ENCODE measurements at regions not wholly inside any gene's neighbourhood (a gene's known extent, or its start where the extent isn't known, plus 50 kb on each side); places are given as distances from the start of the nearest gene placed in this dataset.

DNA sequence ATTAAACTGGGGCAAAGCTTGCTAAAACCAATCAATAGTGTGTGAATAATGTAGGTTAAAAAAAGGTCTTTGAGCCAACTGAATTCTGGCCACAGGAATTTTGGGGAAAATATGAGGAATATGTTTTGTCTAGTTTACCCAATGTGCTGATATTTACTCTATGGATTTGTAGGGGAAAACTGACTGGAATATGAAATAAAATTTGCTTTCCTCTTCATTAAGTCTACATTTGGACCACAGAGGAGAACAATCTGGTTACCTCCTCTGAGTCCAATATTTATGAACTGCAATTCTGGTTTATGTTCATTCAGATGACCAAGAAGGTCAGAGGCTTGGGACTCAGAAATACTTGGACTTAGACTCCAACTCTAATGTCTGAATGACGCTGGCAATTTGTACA lies 1042.2 kb upstream of the CNTNAP5 start:
- TF ChIP-seq POLR2A (IDR thresholded peaks at IDR 0.05; ENCODE audit: low read depth, low read length) (no peak), TAF1 (IDR thresholded peaks at IDR 0.05; ENCODE audit: borderline replicate concordance, low read depth, low read length) (no peak)
